HepG2 (cell line): ENCODE measurements at regions not wholly inside any gene's neighbourhood (a gene's known extent, or its start where the extent isn't known, plus 50 kb on each side); places are given as distances from the start of the nearest gene placed in this dataset.

Source experiments
- ATAC-seq: fragments of 200-7000 bp; cut with Tn5 transposase; 3 replicates; pipeline ENCODE4 v1.9.1; 2020; ENCODE audit warnings: mild to moderate bottlenecking, moderate library complexity
- BruUV-seq: library from RNA; stranded (reverse); fragments of 400-500 nt; replicated peaks from 2 replicates; lab custom pipeline; 2021; lab: Mats Ljungman, UMichigan
- CTCF ChIA-PET: fragments of 300-600 bp; formaldehyde crosslinking; extraction: SDS; loops from one replicate; lab custom pipeline; 2021; ENCODE audit warnings: low total read pairs, inconsistent platforms, low intra/inter-chr PET ratio; lab: Yijun Ruan, JAX
- POLR2A ChIA-PET: fragments of 350-600 bp; sonication (Branson Sonifier 250); formaldehyde crosslinking; loops from one replicate; lab custom pipeline; 2020; ENCODE audit warnings: antibody characterized with exemption, inconsistent platforms; lab: Yijun Ruan, JAX
- DNase-seq: peaks from one replicate; pipeline ENCODE4 v3.0.0-alpha.2; 2015; ENCODE audit warnings: low spot score
- FAIRE-seq: peaks from 3 replicates; lab custom pipeline; 2011; peaks lifted over from hg19 to GRCh38; lab: Jason Lieb, UNC
- H2AFZ ChIP-seq: one replicate; pipeline ENCODE4 v1.6.1; 2011; ENCODE audit warnings: low read length, inconsistent platforms
- H3K27ac ChIP-seq: fragments of 300-600 bp; 3 replicates; pipeline ENCODE4 v1.8.0; 2011; ENCODE audit warnings: mixed run types, mild to moderate bottlenecking, mixed read lengths, low read length, inconsistent platforms; ENCODE audit not compliant: insufficient read depth; ENCODE audit errors: extremely low read length
- H3K27me3 ChIP-seq, 2 experiments: fragments of 200-600 bp in 1 of 2; 2 replicates in 1 of 2; 3 replicates in 1 of 2; pipeline versions ENCODE4 v1.6.0 to v1.8.0; 2011; ENCODE audit warnings: low read length in 2 of 2, mild to moderate bottlenecking in 2 of 2, moderate library complexity in 2 of 2, inconsistent platforms in 1 of 2; ENCODE audit not compliant: insufficient read depth in 2 of 2, control insufficient read depth in 1 of 2
- H3K36me3 ChIP-seq, 2 experiments: fragments of 200-600 bp in 1 of 2; replicated peaks in 1 of 2; 2 replicates in 1 of 2; 3 replicates in 1 of 2; pipeline versions ENCODE4 v1.5.1 to v1.8.0; 2011; ENCODE audit warnings: low read length in 2 of 2, inconsistent platforms in 1 of 2; ENCODE audit not compliant: insufficient read depth in 2 of 2, control insufficient read depth in 1 of 2
- H3K4me1 ChIP-seq: 2 replicates; pipeline ENCODE4 v1.5.1; 2012; ENCODE audit warnings: low read length, inconsistent platforms; ENCODE audit not compliant: insufficient read depth
- H3K4me2 ChIP-seq: 2 replicates; pipeline ENCODE4 v1.6.0; 2011; ENCODE audit warnings: low read depth, low read length, inconsistent platforms
- H3K4me3 ChIP-seq, 3 experiments: fragments of 200-600 bp in 1 of 3; sonication (generic), shearing (Covaris generic) in 1 of 3; replicated peaks in 1 of 3; 2 replicates each; pipeline ENCODE4 v1.5.1; 2011 to 2016; ENCODE audit warnings: low read length in 3 of 3, inconsistent platforms in 2 of 3, low read depth in 2 of 3, mild to moderate bottlenecking in 2 of 3, control low read depth in 1 of 3, mixed read lengths in 1 of 3; ENCODE audit not compliant: insufficient read depth in 1 of 3
- H3K79me2 ChIP-seq: one replicate; pipeline ENCODE4 v1.6.1; 2011; ENCODE audit warnings: low read length, inconsistent platforms; ENCODE audit not compliant: insufficient read depth
- H3K9ac ChIP-seq: 2 replicates; pipeline ENCODE4 v1.6.0; 2011; ENCODE audit warnings: mild to moderate bottlenecking, low read depth, low read length, inconsistent platforms; ENCODE audit not compliant: insufficient read depth
- H3K9me3 ChIP-seq: 2 replicates; pipeline ENCODE4 v1.5.1; 2012; ENCODE audit warnings: mild to moderate bottlenecking, low read length
- H4K20me1 ChIP-seq: 2 replicates; pipeline ENCODE4 v1.6.0; 2011; ENCODE audit warnings: inconsistent platforms, mild to moderate bottlenecking, low read length, moderate library complexity; ENCODE audit not compliant: insufficient read depth
- HNF1B ChIP-seq: sonication (generic); formaldehyde crosslinking; IDR thresholded peaks from 2 replicates; pipeline ENCODE4 v1.5.1; 2020; ENCODE audit warnings: mild to moderate bottlenecking, moderate library complexity, missing genetic modification reagents
- HNRNPL ChIP-seq: fragments of 200-400 bp; formaldehyde crosslinking; IDR thresholded peaks from 2 replicates; pipeline ENCODE4 v1.6.1; 2017; ENCODE audit warnings: mild to moderate bottlenecking, low read depth, low read length
- MTERF4 ChIP-seq: sonication (generic); formaldehyde crosslinking; IDR thresholded peaks from 2 replicates; pipeline ENCODE4 v1.8.0; 2023; ENCODE audit warnings: mild to moderate bottlenecking, missing genetic modification reagents
- NCOA1 ChIP-seq: sonication (generic); formaldehyde crosslinking; IDR thresholded peaks from 2 replicates; pipeline ENCODE4 v1.9.0; 2021; ENCODE audit warnings: missing genetic modification reagents
- NCOA5 ChIP-seq: sonication (generic); formaldehyde crosslinking; IDR thresholded peaks from 2 replicates; pipeline ENCODE4 v1.4.0; 2020; ENCODE audit warnings: missing genetic modification reagents
- SNAI1 ChIP-seq: sonication (generic); formaldehyde crosslinking; IDR thresholded peaks from 2 replicates; pipeline ENCODE4 v1.5.0; 2020; ENCODE audit warnings: mild to moderate bottlenecking, missing genetic modification reagents, borderline replicate concordance
- TCF12 ChIP-seq, 2 experiments: fragments of 450-650 bp in 1 of 2; sonication (generic) in 1 of 2; formaldehyde crosslinking in 1 of 2; IDR thresholded peaks; 2 replicates each; pipeline versions ENCODE4 v1.6.1 to v1.8.0; 2017 to 2022; ENCODE audit warnings: antibody characterized with exemption in 1 of 2, mild to moderate bottlenecking in 1 of 2, missing genetic modification reagents in 1 of 2, moderate library complexity in 1 of 2
- USF2 ChIP-seq, 2 experiments: sonication (generic) in 1 of 2; formaldehyde crosslinking in 1 of 2; IDR thresholded peaks; 2 replicates each; pipeline versions ENCODE4 v1.5.1 to v1.6.1; 2011 to 2020; ENCODE audit warnings: borderline replicate concordance in 1 of 2, low read depth in 1 of 2, low read length in 1 of 2, mild to moderate bottlenecking in 1 of 2, missing genetic modification reagents in 1 of 2, moderate library complexity in 1 of 2
- YEATS2 ChIP-seq: sonication (generic); formaldehyde crosslinking; IDR thresholded peaks from 2 replicates; pipeline ENCODE4 v1.4.0; 2020; ENCODE audit warnings: missing genetic modification reagents, borderline replicate concordance
- ZNF263 ChIP-seq: sonication (generic); formaldehyde crosslinking; IDR thresholded peaks from 2 replicates; pipeline ENCODE4 v1.4.0; 2020; ENCODE audit warnings: missing genetic modification reagents
- ZSCAN30 ChIP-seq: sonication (generic); formaldehyde crosslinking; IDR thresholded peaks from 2 replicates; pipeline ENCODE4 v1.5.0; 2020; ENCODE audit warnings: mild to moderate bottlenecking, missing genetic modification reagents
- WGBS: methylation state at CpG from one replicate; pipeline ENCODE4 v1.1.6; 2017; ENCODE audit warnings: low lambda C conversion rate; 5-methylcytosine and 5-hydroxymethylcytosine counted together
- in situ Hi-C: cut with HindIII; loops from 2 replicates; pipeline ENCODE4 v1.10.0; 2017; ENCODE audit warnings: low pct_unique_long_range_greater_than_20kb; ENCODE audit not compliant: extremely low pct_ligation_motif_present
- intact Hi-C: fragments of 100-400 bp; cut with micrococcal nuclease; formaldehyde crosslinking; loops from one replicate; pipeline ENCODE4 v1.10.0; 2022; ENCODE audit not compliant: unreplicated experiment
- TF ChIP-seq, protein P1 (sequence below): sonication (generic); formaldehyde crosslinking; IDR thresholded peaks from 2 replicates; pipeline ENCODE4 v1.5.0; 2020; ENCODE audit warnings: missing genetic modification reagents, mild to moderate bottlenecking, borderline replicate concordance

- TF ChIP-seq HNRNPL: no peak
Measured at GRCh38 chr9:79149585-79149984, 422.2 kb upstream of the TLE4 start (continued).

- CTCF ChIA-PET: no interaction called here
- no peak for FAIRE-seq
- TF ChIP-seq ZSCAN30 (CRISPR knock-in tag) (no peak), TCF12 (IDR thresholded peaks at IDR 0.05) (no peak), TCF12 (CRISPR knock-in tag; IDR thresholded peaks at IDR 0.05) (no peak), USF2 (IDR thresholded peaks at IDR 0.05; ENCODE audit: low read depth, low read length) (no peak), USF2 (CRISPR knock-in tag; IDR thresholded peaks at IDR 0.05; ENCODE audit: borderline replicate concordance) (no peak), MTERF4 (CRISPR knock-in tag) (no peak), SNAI1 (CRISPR knock-in tag) (no peak), ZNF263 (CRISPR knock-in tag) (no peak), YEATS2 (CRISPR knock-in tag) (no peak), HNF1B (CRISPR knock-in tag) (no peak), NCOA5 (CRISPR knock-in tag) (no peak), NCOA1 (no peak)
- TF ChIP-seq, protein P1, sequence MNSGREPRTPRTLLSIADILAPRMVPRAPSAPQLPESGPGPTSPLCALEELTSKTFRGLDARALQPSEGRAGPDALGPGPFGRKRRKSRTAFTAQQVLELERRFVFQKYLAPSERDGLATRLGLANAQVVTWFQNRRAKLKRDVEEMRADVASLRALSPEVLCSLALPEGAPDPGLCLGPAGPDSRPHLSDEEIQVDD (CRISPR knock-in tag): no peak
- DNase-seq: no peak
- Histone ChIP-seq H3K27ac (no peak overlapping the region), H3K9me3 (no peaks in the 10 kb centered on the region), H3K27me3 (no peaks in the 10 kb centered on the region), H3K9ac (no peak overlapping the region), H3K4me2 (no peak overlapping the region), H3K4me3 (no peak overlapping the region), H3K79me2 (no peaks in the 10 kb centered on the region), H3K36me3 (no peaks in the 10 kb centered on the region), H2AFZ (no peak overlapping the region), H4K20me1 (no peaks in the 10 kb centered on the region), H3K4me1 (no peaks in the 10 kb centered on the region)
- in situ Hi-C loops: no loop called here
- no TSS peak for BruUV-seq
- WGBS: 0% methylated on average over 3 of the region's 3 CpGs
- POLR2A ChIA-PET: no interaction called here
- no peak for ATAC-seq
- intact Hi-C loops: no loop called here
Measured at GRCh38 chr9:79151791-79152190, 420.0 kb upstream of the TLE4 start.
